Liver (tissue), 3 donors: ENCODE measurements at regions not wholly inside any gene's neighbourhood (a gene's known extent, or its start where the extent isn't known, plus 50 kb on each side); places are given as distances from the start of the nearest gene placed in this dataset.

Experiments used
- CTCF ChIP-seq: fragments of 150-350 bp; IDR thresholded peaks from 2 replicates; pipeline ENCODE4 v1.5.1; 2017; ENCODE audit warnings: improper control_type of control experiment, low read depth, low read length; ENCODE audit not compliant: missing input control
- HNF4G ChIP-seq: IDR thresholded peaks from 2 replicates; pipeline ENCODE4 v1.6.1; 2016; ENCODE audit warnings: antibody characterized with exemption
- YY1 ChIP-seq: IDR thresholded peaks from 2 replicates; pipeline ENCODE4 v1.6.1; 2016; ENCODE audit warnings: antibody characterized with exemption, mild to moderate bottlenecking
- donor health status: healthy.
- donor health status: healthy.

GRCh38 chr4:31021008-31021407 is 300.8 kb downstream of the PCDH7 start:
- TF ChIP-seq CTCF: no peak
- TF ChIP-seq YY1: no peak
- no peak for TF ChIP-seq HNF4G
